CD4-positive, alpha-beta T cell treated with Interleukin-12 subunit alpha and Interleukin-12 subunit beta, for 1 hour (primary cell): ENCODE measurements at regions not wholly inside any gene's neighbourhood (a gene's known extent, or its start where the extent isn't known, plus 50 kb on each side); places are given as distances from the start of the nearest gene placed in this dataset.
"Not testable (repeated sequence)": the region's sequence is repeated elsewhere in the genome, so short reads cannot be mapped to it uniquely, and the experiment has no call there.

Source experiments
- DNase-seq: peaks from one replicate; pipeline ENCODE4 v3.0.0-alpha.2; 2020

DNA sequence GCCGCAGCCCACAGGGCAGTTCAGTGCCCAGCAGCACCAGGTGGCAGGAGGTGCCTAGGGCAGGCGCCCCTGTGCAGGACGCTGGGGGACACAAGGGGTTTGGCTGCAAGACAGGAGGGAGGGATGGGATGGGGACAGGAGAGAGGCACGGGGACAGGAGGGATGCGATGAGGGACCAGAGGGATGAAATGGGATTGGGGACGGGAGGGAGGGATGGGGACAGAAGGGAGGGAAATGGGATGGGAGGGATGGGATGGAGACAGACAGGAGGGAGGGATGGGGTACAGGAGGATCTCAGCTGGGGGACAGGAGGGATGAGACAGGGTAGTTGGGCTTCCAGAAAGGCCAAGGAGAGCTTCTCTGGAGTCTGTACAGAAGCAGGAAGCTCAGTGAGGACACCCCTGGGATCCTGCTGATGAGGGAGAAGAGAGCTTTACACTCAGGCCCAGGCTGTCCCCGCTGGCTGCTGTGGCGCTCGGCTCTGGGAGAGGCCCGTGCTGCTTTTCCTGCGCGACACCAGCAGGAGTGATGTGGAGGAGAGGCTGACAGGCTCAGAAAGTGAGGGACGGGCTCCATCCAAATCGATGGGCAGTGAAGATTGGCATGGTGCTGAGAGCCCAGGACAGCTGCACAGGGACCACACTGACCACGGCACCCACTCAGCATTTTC is 400.8 kb downstream of the SMOC2 start:
- DNase-seq, result no peak

DNA sequence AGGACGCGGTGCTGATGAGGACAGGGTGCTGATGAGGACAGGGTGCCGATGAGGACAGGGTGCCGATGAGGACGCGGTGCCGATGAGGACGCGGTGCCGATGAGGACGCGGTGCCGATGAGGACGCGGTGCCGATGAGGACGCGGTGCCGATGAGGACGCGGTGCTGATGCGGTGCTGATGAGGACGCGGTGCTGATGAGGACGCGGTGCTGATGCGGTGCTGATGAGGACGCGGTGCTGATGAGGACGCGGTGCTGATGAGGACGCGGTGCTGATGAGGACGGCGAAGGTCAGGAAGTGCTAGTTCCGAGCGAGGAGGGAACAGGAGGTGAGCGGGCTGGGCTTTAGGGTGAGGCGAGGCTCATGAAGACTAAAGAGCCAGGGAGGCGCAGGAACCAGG is 399.9 kb downstream of the SMOC2 start:
- DNase-seq, result not testable (repeated sequence)

DNA sequence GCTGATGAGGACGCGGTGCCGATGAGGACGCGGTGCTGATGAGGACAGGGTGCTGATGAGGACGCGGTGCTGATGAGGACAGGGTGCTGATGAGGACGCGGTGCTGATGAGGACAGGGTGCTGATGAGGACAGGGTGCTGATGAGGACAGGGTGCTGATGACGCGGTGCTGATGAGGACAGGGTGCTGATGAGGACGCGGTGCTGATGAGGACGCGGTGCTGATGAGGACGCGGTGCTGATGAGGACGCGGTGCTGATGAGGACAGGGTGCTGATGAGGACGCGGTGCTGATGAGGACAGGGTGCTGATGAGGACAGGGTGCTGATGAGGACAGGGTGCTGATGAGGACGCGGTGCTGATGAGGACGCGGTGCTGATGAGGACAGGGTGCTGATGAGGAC is 399.3 kb downstream of the SMOC2 start:
- not testable (repeated sequence) for DNase-seq

GRCh38 chr6:168838037-168838399 is 397.0 kb downstream of the SMOC2 start:
- no peak for DNase-seq

GRCh38 chr6:168837254-168838036 is 396.5 kb downstream of the SMOC2 start:
- no peak for DNase-seq

GRCh38 chr6:168835991-168836390 is 395.0 kb downstream of the SMOC2 start:
- DNase-seq, result no peak

DNA sequence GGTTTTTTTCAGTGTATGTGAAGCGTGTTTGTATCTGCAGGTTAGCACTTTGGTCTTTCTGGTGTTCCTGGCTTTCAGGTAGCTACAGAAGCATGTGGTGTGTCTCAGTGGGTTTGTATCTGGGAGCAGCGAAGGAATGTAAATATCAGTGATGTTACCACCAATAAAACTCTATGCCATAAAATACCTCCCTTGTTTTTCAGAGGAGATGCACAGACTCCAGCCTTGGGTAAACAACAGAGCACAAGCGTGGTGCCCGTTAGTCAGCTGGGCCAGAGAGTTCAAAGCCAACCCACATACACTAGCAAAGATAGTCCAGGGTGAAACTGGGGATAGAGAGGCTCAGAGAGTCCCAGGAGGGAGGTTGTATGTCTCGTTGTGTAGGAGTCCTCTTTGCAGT is 393.8 kb downstream of the SMOC2 start:
- DNase-seq, result no peak

GRCh38 chr6:168834042-168834587 is 393.1 kb downstream of the SMOC2 start:
- DNase-seq, result no peak

DNA sequence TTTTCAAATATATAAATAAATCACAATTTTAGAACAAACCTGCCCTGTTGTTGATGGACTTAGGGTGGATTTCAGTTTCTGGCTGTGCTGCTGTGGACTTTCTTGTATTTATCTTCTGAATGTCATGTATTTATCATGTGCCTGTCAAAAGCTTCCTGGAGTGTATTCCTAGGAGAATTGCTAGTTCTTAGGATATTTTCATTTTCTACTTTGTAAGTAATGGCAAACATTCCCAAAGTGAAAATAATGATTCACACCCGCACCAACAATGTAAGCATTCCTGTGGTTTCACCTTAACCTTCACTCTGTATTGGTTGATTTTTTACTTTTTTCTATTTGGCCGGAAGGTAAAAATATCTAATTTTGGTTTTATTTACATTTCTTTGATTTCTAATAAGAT is 387.8 kb downstream of the SMOC2 start:
- no peak for DNase-seq

GRCh38 chr6:168828035-168828434 is 387.1 kb downstream of the SMOC2 start:
- DNase-seq, result no peak

DNA sequence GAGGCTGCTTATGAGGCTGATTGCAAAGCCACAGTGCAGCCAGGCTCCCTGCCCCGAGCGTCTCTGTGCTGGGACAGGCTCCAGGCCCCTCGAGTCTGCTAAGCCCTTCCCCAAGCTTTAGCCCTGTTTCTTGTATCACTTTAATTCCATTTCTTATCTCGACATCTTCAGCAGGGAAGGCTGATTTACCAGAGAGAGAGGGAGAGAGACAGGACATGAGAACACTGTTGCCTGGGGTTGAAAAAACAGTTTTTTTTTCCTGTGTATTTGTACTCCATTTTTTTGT is 386.5 kb downstream of the SMOC2 start:
- DNase-seq, result no peak

- DNase-seq, result no peak
These were observed 386.0 kb downstream of the SMOC2 start for GRCh38 chr6:168826726-168827585.

DNA sequence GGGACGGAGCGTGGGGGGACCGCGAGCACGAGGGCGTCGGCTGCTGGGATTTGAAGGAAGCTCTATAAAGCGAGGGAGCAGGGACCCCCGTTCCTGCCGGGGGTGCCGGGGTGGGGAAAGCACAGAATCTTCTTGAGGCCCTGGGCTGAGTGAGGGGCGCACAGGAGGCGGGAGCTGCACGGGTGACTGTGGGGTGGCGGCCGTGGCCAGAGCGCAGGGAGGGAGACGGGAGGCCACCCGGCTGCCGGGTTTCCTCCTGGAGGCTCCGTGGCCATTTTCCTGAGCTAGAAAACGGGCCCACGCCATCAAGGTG is 385.1 kb downstream of the SMOC2 start:
- no peak for DNase-seq

DNA sequence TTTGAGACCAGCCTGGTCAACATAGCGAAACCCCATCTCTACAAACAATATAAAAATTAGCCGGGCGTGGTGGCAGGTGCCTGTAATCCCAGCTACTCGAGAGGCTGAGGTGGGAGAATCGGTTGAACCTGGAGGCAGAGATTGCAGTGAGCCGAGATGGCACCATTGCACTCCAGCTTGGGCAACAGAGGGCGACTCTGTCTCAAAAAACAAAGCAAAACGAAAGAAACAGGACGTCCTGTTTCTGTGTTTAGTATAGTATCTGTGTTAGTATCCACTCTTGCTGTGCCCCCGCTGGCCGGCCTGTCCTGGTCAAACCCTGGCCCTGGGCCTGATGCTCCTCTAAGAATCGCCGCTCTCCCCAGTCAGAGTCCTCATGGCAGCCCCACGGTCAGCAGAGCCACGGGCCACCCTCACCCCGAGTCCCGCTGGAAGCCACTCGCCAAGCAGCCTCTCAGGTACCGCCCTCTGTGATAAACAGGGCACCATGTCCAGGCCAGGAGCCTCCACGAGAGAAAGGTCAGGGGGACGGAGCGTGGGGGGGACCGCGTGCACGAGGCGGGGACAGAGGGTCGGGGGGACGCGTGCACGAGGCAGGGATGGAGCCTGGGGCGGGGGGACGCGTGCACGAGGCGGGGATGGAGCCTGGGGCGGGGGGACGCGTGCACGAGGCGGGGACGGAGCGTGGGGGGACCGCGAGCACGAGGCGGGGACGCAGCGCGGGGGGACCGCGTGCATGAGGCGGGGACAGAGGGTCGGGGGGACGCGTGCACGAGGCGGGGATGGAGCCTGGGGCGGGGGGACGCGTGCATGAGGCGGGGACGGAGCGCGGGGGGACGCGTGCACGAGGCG is 384.5 kb downstream of the SMOC2 start:
- DNase-seq, result no peak

DNA sequence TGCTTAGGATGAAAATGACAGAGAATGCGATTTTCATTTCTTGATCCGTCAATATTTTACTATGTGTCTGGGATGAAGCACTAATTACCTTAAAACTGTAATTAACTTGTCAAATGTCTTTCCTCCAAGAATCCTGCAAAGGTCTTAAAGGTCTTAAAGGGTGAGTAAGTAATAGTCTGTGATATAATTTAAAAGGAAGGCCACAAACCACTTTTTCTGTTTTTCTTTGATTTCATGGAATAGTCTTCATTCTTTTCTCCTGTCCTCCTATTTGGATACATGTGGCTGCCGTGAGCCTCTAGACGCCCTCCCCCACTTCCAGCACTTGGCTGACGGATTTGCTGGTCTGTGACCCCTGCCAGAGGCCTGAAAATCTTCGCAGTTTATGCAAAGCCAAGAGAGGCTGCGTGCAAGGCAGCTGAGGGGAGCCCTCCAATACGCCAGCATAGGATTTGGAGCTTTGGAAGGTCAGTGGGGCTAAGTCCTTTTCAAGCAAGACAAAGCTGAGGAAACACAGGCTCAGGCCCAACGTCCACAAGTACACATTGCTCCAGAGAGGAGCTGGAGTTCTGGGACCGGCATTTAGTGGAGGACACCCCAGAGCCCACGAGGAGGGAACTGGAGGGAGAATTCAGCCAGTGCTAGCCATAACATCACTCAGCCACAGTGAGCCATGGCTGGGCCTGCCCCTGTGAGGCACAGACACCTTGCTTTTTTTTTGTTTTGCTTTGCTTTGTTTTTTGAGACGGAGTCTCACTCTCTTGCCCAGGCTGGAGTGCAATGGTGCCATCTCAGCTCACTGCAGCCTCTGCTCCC is 382.6 kb downstream of the SMOC2 start:
- no peak for DNase-seq

GRCh38 chr6:168822376-168822775 is 381.4 kb downstream of the SMOC2 start:
- DNase-seq, result no peak

GRCh38 chr6:168819546-168819945 is 378.6 kb downstream of the SMOC2 start:
- no peak for DNase-seq

DNA sequence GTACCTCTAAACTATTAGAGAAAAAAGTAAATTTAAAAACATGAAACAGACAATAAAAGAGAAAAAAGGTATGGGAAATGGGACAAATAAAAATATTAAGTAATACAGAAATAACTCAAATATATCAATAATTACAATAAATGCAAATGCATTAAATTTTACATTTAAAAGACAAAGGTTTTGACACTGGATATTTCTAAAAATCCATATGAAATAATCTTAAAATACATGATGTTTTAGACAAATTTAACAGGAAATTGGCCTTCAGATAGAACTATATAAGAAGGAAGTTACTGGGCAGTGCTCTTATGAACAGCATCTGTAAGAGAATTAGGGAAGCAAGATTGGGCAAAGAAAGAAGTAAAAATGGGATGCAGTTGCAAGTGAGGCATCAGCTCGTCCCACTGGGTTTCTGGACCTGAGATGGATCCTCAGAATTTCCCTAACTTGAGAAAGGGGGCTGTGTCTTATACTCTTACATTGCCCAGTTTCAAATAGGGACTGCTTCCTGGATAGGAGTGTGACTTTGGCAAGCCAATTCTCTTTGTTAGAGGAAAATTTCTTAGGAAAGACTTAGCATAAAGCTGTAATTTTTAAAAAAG is 376.7 kb downstream of the SMOC2 start:
- DNase-seq, result no peak

GRCh38 chr6:168815229-168815628 is 374.2 kb downstream of the SMOC2 start:
- DNase-seq, result no peak

DNA sequence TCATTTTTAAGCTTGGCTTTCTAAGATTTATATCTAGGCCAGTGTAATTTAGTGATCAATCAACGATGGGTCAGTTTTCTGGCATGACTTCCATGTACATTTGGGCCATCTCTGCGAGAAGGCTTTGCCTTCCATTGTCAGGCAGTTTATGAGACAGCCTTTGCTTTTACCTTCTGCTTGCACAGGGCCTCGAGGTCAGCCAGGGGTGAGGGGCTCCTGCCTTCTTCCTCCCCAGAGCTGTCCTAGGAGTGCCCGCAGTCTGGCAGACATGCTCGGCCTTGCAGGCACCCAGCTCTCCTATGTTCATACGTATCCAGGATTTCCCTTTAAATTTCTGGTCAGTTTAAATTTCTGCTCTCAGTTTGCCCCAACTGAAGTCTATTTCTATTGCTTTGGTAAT is 367.2 kb downstream of the SMOC2 start:
- no peak for DNase-seq

DNA sequence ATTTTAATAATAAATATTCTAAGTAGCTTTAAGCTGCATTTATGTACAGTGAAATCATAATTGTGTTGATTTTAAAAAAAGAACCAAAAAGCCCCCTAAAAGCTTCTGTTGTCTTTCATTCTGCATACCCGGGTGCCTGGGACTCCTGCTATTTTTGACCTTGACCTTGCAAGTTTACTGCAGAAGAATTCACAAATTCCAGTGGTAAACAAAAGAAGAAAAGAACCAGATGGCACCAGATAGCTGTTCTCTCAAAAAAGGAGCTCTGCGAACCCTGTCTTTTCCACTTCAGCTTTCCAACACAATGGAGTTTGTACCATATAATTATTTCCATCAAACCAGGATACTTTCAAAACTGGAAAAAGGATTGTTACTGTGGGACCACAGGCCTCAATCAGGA is 363.3 kb downstream of the SMOC2 start:
- no peak for DNase-seq

DNA sequence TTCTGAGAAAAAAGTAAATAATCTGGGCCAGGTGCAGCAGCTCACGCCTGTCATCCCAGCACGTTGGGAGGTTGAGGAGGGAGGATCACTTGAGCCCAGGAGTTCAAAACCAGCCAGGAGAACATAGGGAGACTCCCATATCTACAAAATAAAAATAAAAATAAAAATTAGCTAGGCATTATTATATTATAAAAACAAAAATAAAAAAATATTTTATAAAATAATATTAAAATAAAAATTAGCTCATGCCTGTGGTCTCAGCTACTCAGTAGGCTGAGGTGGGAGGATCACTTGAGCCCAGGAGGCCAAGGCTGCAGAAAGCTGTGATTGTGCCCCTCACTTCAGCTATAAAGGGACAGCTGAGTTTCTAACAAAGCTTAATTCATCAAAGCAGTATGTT is 362.9 kb downstream of the SMOC2 start:
- DNase-seq, result no peak
